Activated effector memory CD4-positive, alpha-beta T cell treated with anti-CD3 and anti-CD28 coated beads, Interleukin-2, amount 50 U/mL, for 16 hours (primary cell): ENCODE measurements at regions not wholly inside any gene's neighbourhood (a gene's known extent, or its start where the extent isn't known, plus 50 kb on each side); places are given as distances from the start of the nearest gene placed in this dataset.

Experiments
- DNase-seq: peaks from one replicate; pipeline ENCODE4 v3.0.0-alpha.2; 2020

GRCh38 chr9:551986-552929, 289.2 kb upstream of the DMRT1 start:
- DNase-seq = no peak

DNA sequence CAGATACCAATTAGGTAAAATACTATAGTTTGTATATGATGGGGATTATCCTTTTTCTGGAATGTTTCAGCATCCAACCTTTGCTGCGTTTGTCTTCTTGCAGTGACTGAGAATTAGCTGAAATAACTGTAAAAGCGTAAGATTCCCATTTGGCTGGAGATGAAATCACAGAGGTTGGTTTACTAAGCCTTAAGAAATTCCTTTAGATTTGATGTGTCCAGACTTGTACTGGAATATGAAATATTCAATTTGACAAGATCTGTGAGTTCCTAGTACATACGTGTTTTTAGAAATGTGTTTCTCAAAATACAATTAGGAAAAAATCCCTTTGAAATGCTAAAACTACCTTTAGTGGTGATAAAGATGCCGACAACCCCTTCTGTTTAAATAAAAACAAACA, 286.0 kb upstream of the DMRT1 start:
- DNase-seq = no peak

GRCh38 chr9:556199-556598, 285.3 kb upstream of the DMRT1 start:
- DNase-seq = no peak

- no peak for DNase-seq
Observed at GRCh38 chr9:556675-557074, 284.8 kb upstream of the DMRT1 start.

DNA sequence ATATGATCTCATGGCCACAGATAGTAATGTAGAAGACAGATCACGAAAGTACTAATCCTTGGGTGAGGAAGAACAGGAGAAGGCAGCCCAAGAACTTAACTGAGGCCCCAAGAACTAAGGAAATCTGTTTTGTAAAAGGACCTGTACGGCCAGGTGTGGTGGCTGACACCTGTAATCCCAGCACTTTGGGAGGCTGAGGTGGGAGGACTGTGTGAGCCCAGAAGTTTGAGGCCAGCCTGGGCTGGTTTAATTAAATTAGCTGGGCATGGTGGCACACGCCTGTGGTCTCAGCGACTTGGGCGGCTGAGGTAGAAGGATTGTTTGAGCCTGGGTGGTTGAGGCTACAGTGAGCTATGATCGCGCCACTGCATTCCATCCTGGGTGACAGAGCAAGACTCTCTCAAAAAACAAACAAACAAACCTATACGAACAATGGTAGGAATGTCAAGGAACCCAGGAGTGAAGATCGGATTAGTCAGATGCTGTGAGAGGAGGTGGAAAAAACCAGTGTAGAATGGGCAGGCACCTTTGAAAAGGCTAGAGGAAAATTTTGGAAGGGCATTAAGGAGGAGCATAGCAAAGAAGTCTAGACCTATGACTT, 283.8 kb upstream of the DMRT1 start:
- no peak for DNase-seq

GRCh38 chr9:561427-561826, 280.1 kb upstream of the DMRT1 start:
- no peak for DNase-seq

GRCh38 chr9:563200-563599, 278.3 kb upstream of the DMRT1 start:
- DNase-seq = no peak

DNA sequence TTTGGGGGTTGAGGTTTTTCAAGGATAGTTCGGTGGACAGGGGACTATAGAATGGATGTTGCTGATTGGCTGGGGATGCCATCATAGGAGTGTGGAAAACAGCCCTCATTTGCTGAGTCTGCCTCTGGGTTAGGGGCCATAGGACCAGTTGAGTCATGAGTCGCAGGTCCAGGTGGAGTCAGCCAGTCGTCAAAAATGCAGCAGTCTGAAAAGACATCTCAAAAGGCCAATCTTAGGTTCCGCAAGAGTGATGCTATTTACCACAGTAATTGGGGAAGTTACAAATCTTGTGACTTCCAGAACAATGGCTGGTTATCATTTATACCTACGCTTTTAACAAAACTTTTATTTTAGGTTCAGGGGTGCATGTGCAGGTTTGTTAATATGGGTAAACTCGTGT, 276.0 kb upstream of the DMRT1 start:
- no peak for DNase-seq

- no peak for DNase-seq
Observed at GRCh38 chr9:567128-567746, 274.3 kb upstream of the DMRT1 start.

DNA sequence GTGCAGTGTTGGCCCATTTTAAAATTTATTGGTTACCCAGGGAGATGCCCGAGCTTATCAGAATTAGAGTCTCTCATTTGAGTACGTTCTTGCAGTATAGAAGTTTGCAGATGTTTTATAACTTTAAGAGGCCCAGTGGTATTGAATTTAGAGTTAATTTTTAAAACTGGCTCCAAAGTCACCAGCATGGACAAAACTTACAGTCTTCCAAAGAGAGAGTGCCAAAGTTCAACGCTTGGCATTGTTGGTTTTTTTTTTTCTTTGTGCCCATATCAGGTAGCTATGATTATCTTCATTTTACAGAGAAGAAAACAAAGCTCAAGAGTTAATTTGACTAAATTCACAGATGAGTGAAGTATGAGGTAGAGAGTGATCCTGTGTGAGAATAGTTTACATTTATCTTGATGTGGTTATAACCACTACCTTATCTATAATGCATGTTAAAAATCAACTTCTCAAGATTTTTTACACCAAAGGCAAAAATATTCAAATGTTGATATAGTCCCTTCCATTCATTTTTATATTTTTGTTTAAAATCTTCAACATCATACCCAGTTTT, 273.7 kb upstream of the DMRT1 start:
- no peak for DNase-seq

GRCh38 chr9:569296-569695, 272.2 kb upstream of the DMRT1 start:
- no peak for DNase-seq

GRCh38 chr9:570187-570586, 271.3 kb upstream of the DMRT1 start:
- DNase-seq = no peak

DNA sequence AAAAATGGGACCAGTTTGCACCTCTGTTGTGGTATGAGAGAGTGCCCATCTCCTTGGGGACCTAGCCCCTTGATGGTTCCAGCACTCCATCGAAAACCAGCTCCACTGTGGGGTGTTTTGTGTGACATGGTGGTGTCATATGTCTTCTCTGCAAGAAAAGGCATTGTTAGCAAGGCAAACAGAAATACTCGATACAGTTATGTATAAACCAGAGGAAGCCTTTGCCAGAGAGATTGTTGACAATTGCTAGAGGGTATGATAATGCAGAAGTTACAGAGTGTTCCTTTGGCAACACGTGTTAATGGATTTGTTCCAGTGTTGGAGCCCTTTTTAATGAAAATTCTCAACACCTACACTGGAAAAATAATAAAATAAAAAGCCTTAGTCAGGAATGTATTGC, 270.4 kb upstream of the DMRT1 start:
- no peak for DNase-seq

GRCh38 chr9:571741-572140, 269.8 kb upstream of the DMRT1 start:
- no peak for DNase-seq

GRCh38 chr9:573691-574410, 267.6 kb upstream of the DMRT1 start:
- no peak for DNase-seq

GRCh38 chr9:575139-575538, 266.4 kb upstream of the DMRT1 start:
- DNase-seq = no peak

DNA sequence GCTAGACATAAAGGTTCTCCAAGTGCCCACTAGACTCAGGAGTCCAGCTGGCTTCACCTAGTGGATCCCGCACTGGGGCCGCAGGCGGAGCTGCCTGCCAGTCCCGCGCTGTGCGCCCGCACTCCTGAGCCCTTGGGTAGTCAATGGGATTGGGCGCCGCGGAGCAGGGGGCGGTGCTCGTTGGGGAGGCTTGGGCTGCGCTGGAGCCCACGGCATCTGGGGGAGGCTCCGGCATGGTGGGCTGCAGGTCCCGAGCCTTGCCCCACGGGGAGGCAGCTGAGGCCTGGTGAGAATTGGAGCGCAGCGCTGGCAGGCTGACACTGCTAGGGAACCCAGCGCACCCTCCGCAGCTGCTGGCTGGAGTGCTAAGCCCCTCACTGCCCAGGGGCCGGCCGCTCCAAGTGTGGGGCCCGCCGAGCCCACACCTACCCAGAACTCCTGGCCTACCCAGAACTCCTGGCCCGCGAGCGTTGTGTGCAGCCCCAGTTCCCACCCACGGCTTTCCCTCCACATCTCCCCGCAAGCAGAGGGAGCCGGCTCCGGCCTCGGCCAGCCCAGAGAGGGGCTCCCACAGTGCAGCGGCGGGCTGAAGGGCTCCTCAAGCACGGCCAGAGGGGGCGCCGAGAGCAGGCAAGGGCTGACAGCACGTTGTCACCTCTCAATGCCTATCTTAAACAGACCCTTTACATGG, 260.7 kb upstream of the DMRT1 start:
- DNase-seq = no peak

DNA sequence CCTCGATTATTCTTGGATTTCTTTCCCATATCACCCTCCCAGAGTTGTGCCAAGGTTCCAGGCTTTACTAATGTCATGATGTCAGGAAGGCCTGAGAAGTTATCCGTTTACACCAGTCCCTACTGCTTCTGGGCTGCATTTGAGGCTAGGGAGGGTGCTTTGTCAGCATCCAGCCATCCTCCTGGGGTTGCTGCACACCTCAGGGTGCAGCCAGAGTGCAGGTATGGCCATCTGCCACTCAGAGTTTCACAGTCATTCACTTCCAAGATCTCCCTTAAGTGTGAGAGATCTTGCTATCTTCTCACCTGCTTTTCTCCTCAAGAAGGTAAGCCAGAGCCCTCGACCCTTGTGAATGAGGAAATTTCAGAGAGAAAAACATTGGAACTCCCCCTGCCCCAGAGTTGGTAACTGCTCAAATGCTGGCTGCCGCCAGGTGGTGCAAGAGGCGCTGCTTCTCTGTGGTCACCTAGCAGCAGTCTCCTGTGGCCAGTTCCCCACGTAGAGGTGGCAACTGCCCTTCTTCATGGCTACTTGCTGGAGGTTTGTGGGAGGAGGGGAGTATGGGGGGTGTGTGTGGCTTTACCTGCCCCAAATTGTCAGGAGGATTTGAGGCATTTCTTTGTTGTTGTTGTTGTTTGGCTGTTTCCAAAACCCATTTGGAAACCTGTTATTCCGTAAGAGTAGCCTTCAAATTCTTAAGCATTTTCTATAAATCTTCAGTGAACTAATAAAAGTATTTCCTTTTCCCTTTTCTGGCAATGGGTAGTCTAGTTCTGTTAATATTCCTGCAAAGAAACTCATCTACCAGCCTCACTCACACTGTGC, 259.6 kb upstream of the DMRT1 start:
- no peak for DNase-seq

DNA sequence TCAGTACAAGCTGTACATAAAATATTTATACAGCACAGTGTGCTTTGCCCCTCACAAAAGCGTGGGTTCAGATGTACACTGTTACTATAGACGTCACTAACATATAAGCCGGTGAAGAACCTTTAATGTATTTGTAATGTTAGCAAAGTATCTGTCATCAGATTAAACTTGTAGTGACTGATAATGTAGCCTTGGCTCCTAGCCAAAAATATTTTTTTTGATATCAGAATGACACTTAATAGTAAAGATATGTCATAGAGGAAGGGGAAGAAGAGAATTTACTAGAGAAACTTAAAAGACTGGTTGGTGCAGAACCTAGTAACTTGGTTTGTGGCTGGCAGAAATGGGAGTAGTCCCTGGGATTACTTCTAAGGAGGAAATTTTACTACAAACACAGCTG, 258.7 kb upstream of the DMRT1 start:
- DNase-seq = no peak

DNA sequence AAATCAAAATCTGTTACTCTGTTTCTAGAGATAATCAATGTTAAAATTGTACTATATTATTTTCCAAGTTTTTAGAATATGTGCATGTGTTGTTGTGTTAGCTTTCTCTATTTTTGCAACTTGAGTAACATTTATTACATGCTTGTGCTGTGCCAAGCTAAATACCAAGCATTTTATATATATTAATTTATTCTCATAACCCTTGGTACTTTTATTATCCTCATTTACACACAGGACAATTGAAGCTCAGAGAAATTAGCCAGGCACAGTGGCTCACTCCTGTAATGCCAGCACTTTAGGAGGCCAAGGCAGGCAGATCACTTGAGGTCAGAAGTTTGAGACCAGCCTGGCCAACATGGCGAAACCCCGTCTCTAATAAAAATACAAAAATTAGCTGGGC, 254.0 kb upstream of the DMRT1 start:
- no peak for DNase-seq

DNA sequence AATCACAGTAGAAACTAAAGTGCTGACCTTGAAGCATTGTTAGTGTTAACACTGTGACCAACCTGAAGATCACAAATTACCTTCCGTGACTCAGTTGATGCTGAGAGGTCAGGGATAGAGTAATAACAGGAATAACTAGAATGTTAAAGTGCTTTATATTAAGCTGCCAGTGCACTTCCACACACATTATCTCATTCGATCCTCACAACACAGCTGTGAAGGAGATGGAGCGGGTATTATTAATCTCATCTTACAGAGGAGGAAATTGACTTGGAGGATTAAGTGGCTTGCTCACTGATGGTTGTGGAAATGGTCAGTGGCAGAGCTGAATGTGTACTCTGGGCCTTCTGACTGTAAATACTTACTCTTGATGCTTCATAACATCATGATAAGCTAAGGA, 252.5 kb upstream of the DMRT1 start:
- no peak for DNase-seq

- no peak for DNase-seq
Observed at GRCh38 chr9:589723-590122, 251.8 kb upstream of the DMRT1 start.
